Daoy (cell line): ENCODE measurements at regions not wholly inside any gene's neighbourhood (a gene's known extent, or its start where the extent isn't known, plus 50 kb on each side); places are given as distances from the start of the nearest gene placed in this dataset.
"Not testable (repeated sequence)": the region's sequence is repeated elsewhere in the genome, so short reads cannot be mapped to it uniquely, and the experiment has no call there.

Experiments used
- DNase-seq: peaks from one replicate; pipeline ENCODE4 v3.0.0-alpha.2; 2015; ENCODE audit warnings: low read depth

GRCh38 chr4:144371485-144371884, 231.0 kb upstream of the GYPA start:
- no peak for DNase-seq

- no peak for DNase-seq
Observed at GRCh38 chr4:144374065-144374464, 233.5 kb upstream of the GYPA start.

- no peak for DNase-seq
Observed at GRCh38 chr4:144376866-144377265, 236.3 kb upstream of the GYPA start.

GRCh38 chr4:144384408-144384807, 243.9 kb upstream of the GYPA start:
- no peak for DNase-seq

- DNase-seq, result peak; percentile 74
Observed at GRCh38 chr4:144399927-144400326, 246.0 kb upstream of the HHIP start.

GRCh38 chr4:144402176-144402575, 243.8 kb upstream of the HHIP start:
- DNase-seq, result no peak

- no peak for DNase-seq
Observed at GRCh38 chr4:144402999-144403398, 243.0 kb upstream of the HHIP start.

- DNase-seq, result no peak
Observed at GRCh38 chr4:144403893-144404292, 242.1 kb upstream of the HHIP start.

GRCh38 chr4:144409525-144409924, 236.4 kb upstream of the HHIP start:
- no peak for DNase-seq

GRCh38 chr4:144410230-144410783, 235.6 kb upstream of the HHIP start:
- DNase-seq, result no peak

- DNase-seq, result no peak
Observed at GRCh38 chr4:144411119-144411518, 234.8 kb upstream of the HHIP start.

- no peak for DNase-seq
Observed at GRCh38 chr4:144411700-144412099, 234.3 kb upstream of the HHIP start.

- DNase-seq, result no peak
Observed at GRCh38 chr4:144421056-144421455, 224.9 kb upstream of the HHIP start.

- no peak for DNase-seq
Observed at GRCh38 chr4:144421839-144422565, 224.0 kb upstream of the HHIP start.

- no peak for DNase-seq
Observed at GRCh38 chr4:144423930-144424329, 222.0 kb upstream of the HHIP start.

- DNase-seq, result not testable (repeated sequence)
Observed at GRCh38 chr4:144426023-144426422, 219.9 kb upstream of the HHIP start.

- DNase-seq, result no peak
Observed at GRCh38 chr4:144442713-144443112, 203.2 kb upstream of the HHIP start.

- peak; percentile 28 for DNase-seq
Observed at GRCh38 chr4:144449611-144450010, 196.3 kb upstream of the HHIP start.

GRCh38 chr4:144450526-144450925, 195.4 kb upstream of the HHIP start:
- DNase-seq, result no peak

- no peak for DNase-seq
Observed at GRCh38 chr4:144451766-144452450, 194.0 kb upstream of the HHIP start.

- no peak for DNase-seq
Observed at GRCh38 chr4:144456196-144456595, 189.8 kb upstream of the HHIP start.

GRCh38 chr4:144461906-144462305, 184.1 kb upstream of the HHIP start:
- DNase-seq, result no peak

GRCh38 chr4:144463236-144463635, 182.7 kb upstream of the HHIP start:
- DNase-seq, result no peak
